Activated naive CD4-positive, alpha-beta T cell treated with anti-CD3 and anti-CD28 coated beads, Interleukin-2, amount 50 U/mL, for 24 hours (primary cell): ENCODE measurements at regions not wholly inside any gene's neighbourhood (a gene's known extent, or its start where the extent isn't known, plus 50 kb on each side); places are given as distances from the start of the nearest gene placed in this dataset.
A peak's percentile ranks its signal among the peaks of the same experiment; 100 is the strongest.

Source experiments
- H3K27ac Mint-ChIP-seq: one replicate; pipeline ENCODE4 v1.8.0; 2021; ENCODE audit warnings: mild to moderate bottlenecking, mixed read lengths
- H3K27me3 Mint-ChIP-seq: one replicate; pipeline ENCODE4 v1.8.0; 2021; ENCODE audit warnings: mixed read lengths
- H3K36me3 Mint-ChIP-seq: one replicate; pipeline ENCODE4 v1.8.0; 2021; ENCODE audit warnings: mixed read lengths
- H3K4me1 Mint-ChIP-seq: one replicate; pipeline ENCODE4 v1.8.0; 2021; ENCODE audit warnings: mixed read lengths
- H3K4me3 Mint-ChIP-seq: one replicate; pipeline ENCODE4 v1.8.0; 2021; ENCODE audit warnings: mild to moderate bottlenecking, mixed read lengths
- H3K9me3 Mint-ChIP-seq: one replicate; pipeline ENCODE4 v1.8.0; 2021; ENCODE audit warnings: mixed read lengths

DNA sequence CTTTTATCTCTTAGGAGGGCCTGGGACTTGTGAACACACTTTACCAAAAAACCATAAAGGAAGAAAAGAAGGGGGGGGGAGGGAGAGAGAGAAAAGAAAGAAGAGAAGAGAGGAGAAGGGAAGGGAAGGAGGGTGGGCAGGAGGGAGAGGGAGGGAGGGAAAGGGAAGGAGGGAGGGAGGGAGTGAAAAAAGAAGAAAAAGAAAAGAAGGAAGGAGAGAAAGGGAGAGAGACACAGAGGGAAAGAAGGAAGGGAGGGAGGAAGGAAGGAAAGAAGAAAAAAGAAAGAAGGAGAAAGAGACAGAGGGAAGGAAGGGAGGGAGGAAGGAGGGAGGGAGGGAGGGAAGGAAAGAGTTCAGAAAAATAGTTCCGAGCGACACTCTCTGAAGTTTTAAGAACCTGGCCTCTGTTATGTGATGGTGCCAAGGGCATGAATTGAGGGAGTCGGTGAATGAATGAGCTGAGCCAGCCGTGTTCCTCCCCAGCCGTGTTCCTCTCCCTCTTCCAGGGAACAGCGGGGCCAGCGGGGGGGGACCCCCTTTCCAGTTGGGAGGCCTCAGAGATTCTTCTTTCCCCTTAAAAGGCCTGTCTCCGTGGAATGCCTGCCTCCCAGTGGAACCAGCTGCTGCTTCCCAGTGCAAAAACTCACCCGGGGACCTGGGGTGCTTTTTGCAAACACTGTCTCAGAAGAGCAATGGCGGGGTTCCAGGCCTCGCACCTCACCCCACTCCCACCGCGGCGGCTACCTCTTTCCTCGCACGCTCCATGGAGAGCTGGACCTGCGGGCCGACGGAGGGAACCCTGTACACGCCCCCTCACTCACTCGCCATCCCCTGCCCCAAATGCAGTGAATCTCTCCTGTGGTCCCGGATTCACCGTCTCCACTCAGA lies 84.1 kb downstream of the FOXL3 start:
- H3K36me3 Mint-ChIP-seq: no peaks in the 10 kb centered on the region
- H3K27me3 Mint-ChIP-seq: no peaks in the 10 kb centered on the region
- H3K4me3 Mint-ChIP-seq: no peak overlapping the region

DNA sequence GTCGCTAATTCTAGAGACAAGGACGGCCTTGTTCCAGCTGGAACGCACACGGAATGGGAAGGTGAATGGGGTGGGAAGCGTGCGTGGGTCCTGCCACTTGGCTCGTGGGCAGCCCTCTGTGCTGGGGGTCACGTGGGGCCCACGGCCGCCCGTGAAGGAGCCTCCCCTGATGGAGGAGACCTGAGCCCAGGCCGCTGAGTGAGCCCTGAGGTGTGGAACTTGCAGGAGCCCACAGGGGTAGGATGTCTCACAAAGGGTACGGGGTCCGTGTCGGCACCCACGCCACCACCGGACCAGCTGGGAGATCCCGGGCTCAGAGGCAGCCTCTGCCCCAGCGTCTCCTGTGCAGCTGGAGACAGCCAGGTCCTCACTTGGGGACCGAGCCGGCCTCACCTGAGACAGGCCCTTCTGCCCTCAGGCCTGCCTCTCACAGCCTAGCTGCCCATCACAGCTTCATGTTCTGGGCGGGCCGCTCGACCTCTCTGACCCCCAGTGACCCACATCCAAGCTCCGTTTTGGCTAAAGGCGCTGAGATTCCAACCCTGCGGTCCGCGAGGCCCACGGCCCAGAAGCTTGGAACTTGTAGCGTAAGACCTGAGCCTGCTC lies 84.8 kb downstream of the FOXL3 start:
- Mint-ChIP-seq H3K9me3 (no peaks in the 10 kb centered on the region), H3K27me3 (no peaks in the 10 kb centered on the region), H3K4me3 (no peak overlapping the region), H3K27ac (no peak overlapping the region), H3K36me3 (no peaks in the 10 kb centered on the region), H3K4me1 (no peaks in the 10 kb centered on the region)

More for the DNA sequence above, 84.1 kb downstream of the FOXL3 start:
- no peaks in the 10 kb centered on the region for H3K9me3 Mint-ChIP-seq
- no peak overlapping the region for H3K27ac Mint-ChIP-seq
- H3K4me1 Mint-ChIP-seq: no peaks in the 10 kb centered on the region

GRCh38 chr7:375321-375831 lies 85.4 kb downstream of the FOXL3 start:
- H3K4me1 Mint-ChIP-seq: peaks cover 4% of the 10 kb centered on the region
- no peak overlapping the region for H3K27ac Mint-ChIP-seq
- no peak overlapping the region for H3K4me3 Mint-ChIP-seq
- no peaks in the 10 kb centered on the region for H3K36me3 Mint-ChIP-seq
- no peaks in the 10 kb centered on the region for H3K9me3 Mint-ChIP-seq
- no peaks in the 10 kb centered on the region for H3K27me3 Mint-ChIP-seq

DNA sequence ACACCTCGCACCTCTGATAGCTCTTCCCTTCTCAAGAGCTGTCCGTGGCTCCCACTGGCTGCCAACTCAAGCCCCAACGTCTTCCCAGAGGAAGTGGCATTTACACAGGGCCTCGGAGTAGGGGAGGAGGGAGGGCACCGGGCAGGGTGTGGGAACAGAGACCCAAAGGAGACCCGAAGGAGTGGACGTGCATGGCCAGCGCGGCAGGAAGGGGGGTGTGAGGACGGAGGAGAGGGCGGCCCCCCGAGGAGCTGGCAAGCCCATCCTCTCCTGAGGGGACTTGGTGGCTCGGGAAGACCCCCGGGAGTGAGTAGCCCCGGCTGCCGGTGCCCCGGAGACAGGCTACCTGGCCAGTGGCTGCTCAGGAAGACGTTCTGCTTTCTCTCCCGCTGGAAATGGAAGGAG lies 85.9 kb downstream of the FOXL3 start:
- H3K4me1 Mint-ChIP-seq: peaks cover 7% of the 10 kb centered on the region
- H3K9me3 Mint-ChIP-seq: no peaks in the 10 kb centered on the region
- H3K4me3 Mint-ChIP-seq: no peak overlapping the region
- H3K27me3 Mint-ChIP-seq: no peaks in the 10 kb centered on the region
- H3K27ac Mint-ChIP-seq: no peak overlapping the region
- H3K36me3 Mint-ChIP-seq: no peaks in the 10 kb centered on the region

DNA sequence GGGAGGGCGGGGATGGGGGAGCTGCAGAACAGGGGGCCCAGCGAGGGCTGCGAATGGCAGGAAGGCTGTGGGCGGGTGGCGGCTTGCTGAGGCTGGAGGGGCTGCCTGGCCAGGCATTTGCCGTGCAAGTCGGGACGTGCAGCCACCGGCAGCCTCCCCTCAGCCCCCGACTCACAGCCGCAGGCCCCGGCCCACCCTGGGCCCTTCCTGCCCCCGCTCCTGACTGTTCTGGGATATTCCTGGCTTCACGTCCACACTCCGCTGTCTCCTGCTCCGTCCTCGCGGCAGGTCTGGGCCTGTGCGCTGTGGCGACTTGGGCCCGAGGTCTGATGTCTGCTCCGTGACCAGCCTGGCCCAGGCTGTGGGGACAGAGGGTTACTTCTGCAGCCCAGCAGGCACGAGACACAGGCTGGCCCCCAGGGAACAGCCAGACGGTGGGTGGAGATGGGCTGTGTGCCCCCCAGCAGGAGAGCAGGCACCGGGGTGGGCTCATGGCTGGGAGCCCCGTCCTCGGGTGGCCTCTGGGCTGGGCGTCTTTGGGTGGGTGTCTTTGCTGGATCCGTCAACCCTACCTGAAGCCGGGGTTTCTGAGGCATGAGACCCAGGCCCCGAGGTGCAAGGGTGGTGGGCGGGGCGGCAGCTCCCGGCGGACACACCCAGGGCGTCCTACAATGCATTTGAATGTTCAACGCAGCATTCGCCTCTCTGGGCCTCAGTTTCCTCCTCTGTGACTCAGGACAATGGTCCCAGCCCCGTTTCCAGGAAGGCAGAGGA lies 86.5 kb downstream of the FOXL3 start:
- Mint-ChIP-seq H3K27me3 (no peaks in the 10 kb centered on the region), H3K36me3 (no peaks in the 10 kb centered on the region)

GRCh38 chr7:377080-378040 lies 87.4 kb downstream of the FOXL3 start:
- peaks cover 22% of the 10 kb centered on the region for H3K4me1 Mint-ChIP-seq
- H3K27me3 Mint-ChIP-seq: no peaks in the 10 kb centered on the region
- no peaks in the 10 kb centered on the region for H3K36me3 Mint-ChIP-seq
- no peaks in the 10 kb centered on the region for H3K9me3 Mint-ChIP-seq
- no peak overlapping the region for H3K27ac Mint-ChIP-seq
- no peak overlapping the region for H3K4me3 Mint-ChIP-seq

More for the DNA sequence above, 86.5 kb downstream of the FOXL3 start:
- no peaks in the 10 kb centered on the region for H3K9me3 Mint-ChIP-seq
- H3K4me1 Mint-ChIP-seq: peaks cover 13% of the 10 kb centered on the region
- H3K4me3 Mint-ChIP-seq: no peak overlapping the region
- H3K27ac Mint-ChIP-seq: no peak overlapping the region

DNA sequence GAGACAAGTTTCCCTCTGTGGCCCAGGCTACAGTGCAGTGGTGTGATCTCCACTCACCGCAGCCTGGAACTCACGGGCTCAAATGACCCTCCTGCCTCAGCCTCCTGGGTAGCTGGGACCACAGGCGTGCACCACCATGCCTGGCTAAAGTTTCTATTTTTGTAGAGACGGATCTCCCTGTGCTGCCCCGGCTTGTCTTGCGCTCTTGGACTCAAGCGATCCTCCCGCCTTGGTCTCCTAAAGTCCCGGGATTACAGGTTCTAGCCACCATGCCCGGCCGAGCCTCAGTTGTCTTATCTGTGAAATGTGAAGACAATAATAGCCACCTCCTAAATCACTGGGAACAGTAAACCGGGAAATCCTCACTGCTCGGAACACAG lies 88.1 kb downstream of the FOXL3 start:
- H3K4me3 Mint-ChIP-seq: no peak overlapping the region
- H3K27me3 Mint-ChIP-seq: no peaks in the 10 kb centered on the region
- H3K36me3 Mint-ChIP-seq: peaks cover 2% of the 10 kb centered on the region
- H3K4me1 Mint-ChIP-seq: peaks cover 27% of the 10 kb centered on the region
- H3K27ac Mint-ChIP-seq: no peak overlapping the region
- H3K9me3 Mint-ChIP-seq: no peaks in the 10 kb centered on the region

DNA sequence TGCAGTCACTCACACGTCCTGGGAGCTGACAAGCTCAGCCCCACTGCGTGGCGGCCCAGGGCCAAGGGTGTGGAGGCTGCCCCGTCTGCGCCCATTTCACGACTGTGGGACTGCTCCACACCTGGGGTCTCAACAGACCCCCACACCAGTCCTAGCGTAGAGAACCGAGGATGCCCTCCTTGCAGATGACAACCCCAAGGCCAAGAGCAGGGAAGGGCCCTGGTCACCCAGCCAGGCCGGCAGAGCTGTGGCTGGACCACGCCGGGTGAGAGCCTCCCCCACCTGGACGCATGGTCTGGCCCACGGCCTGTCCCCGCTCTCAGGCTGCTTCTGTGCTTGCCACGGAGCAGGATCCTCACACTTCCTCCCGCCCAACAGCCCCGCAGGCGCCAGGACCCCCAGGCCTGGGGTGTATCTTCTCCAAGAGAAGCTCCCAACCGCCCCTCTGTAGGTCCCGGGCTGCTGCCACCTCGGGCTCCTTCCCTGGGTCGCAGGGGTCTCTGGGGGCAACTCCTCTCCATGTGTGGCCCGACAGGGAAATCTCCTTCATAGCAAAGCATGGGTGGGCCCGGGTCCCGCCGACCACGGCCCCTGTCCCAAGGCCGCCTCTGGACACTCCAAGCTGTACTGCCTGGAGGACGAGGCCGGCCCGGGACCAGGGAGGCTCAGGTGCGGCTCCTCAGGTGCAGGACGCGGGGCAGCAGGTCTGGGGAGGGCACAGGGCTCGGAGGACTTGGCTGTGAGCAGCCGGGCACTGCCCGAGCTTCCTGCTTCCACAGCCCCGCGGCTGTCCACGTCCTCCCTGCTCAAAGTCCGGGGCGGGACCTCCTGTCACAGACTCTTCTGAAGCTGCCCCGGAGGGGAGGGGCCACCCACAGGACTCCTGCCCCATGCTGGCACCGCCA lies 88.8 kb downstream of the FOXL3 start:
- H3K9me3 Mint-ChIP-seq: peaks cover 6% of the 10 kb centered on the region
- no peak overlapping the region for H3K4me3 Mint-ChIP-seq
- no peak overlapping the region for H3K27ac Mint-ChIP-seq
- H3K27me3 Mint-ChIP-seq: no peaks in the 10 kb centered on the region
- H3K4me1 Mint-ChIP-seq: peaks cover 27% of the 10 kb centered on the region
- peaks cover 4% of the 10 kb centered on the region for H3K36me3 Mint-ChIP-seq

- H3K27ac Mint-ChIP-seq: no peak overlapping the region
- peaks cover 27% of the 10 kb centered on the region for H3K4me1 Mint-ChIP-seq
- H3K9me3 Mint-ChIP-seq: peaks cover 13% of the 10 kb centered on the region
- H3K36me3 Mint-ChIP-seq: peaks cover 8% of the 10 kb centered on the region
- no peaks in the 10 kb centered on the region for H3K27me3 Mint-ChIP-seq
- H3K4me3 Mint-ChIP-seq: peak overlapping the region; percentile 63
These were observed 89.6 kb downstream of the FOXL3 start for GRCh38 chr7:379456-380138.

DNA sequence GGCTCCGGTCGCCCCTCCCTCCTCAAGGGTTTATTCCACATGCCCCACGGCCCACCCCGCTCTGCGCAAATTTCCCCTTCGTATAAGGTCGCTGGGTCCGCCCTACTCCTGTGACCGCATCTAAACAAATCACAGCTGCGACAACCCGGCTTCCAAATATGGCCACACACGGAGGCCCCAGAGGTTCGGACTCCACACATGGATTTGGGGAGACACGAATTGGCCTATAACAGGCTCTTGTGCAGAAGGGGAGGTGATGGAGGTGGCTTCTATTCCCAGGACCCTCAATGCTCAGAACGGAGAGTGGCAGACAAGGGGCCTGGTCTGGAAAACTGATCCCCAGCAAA lies 90.1 kb downstream of the FOXL3 start:
- no peaks in the 10 kb centered on the region for H3K27me3 Mint-ChIP-seq
- H3K27ac Mint-ChIP-seq: peak overlapping the region; percentile 43
- peaks cover 27% of the 10 kb centered on the region for H3K4me1 Mint-ChIP-seq
- peak overlapping the region; percentile 63 for H3K4me3 Mint-ChIP-seq
- H3K9me3 Mint-ChIP-seq: peaks cover 13% of the 10 kb centered on the region
- peaks cover 8% of the 10 kb centered on the region for H3K36me3 Mint-ChIP-seq

DNA sequence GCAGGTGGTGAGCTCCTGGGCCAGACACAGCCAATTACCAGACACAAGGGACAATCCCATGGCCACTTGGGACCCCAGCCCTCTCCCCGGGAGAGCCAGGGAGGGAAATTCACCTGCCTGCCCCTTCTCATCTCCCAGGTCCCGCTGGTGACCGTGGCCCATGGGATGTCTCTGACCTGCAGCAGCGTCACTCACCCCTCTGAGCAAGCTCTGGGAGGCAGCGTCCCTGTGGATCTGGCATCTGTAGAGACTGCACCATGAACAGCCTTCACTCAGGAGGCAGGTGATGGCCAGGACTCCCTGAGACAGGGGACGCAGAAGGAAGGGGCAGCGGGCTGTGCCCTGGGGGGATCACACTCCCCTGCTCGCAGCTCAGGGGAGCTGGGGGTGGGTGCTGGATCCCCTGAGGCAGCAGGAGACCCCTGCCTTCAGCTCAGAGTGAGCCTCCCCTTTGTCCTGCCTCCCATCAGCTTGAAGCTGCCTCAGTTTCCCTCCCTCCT lies 90.8 kb downstream of the FOXL3 start:
- Mint-ChIP-seq H3K36me3 (peaks cover 8% of the 10 kb centered on the region), H3K27ac (peak overlapping the region; percentile 30), H3K4me3 (peak overlapping the region; percentile 57), H3K9me3 (peaks cover 13% of the 10 kb centered on the region), H3K4me1 (peaks cover 27% of the 10 kb centered on the region), H3K27me3 (no peaks in the 10 kb centered on the region)

GRCh38 chr7:381211-382042 lies 91.5 kb downstream of the FOXL3 start:
- Mint-ChIP-seq H3K9me3 (peaks cover 13% of the 10 kb centered on the region), H3K4me3 (peak overlapping the region; percentile 57), H3K27ac (peak overlapping the region; percentile 86), H3K4me1 (peaks cover 27% of the 10 kb centered on the region), H3K36me3 (peaks cover 8% of the 10 kb centered on the region), H3K27me3 (no peaks in the 10 kb centered on the region)

DNA sequence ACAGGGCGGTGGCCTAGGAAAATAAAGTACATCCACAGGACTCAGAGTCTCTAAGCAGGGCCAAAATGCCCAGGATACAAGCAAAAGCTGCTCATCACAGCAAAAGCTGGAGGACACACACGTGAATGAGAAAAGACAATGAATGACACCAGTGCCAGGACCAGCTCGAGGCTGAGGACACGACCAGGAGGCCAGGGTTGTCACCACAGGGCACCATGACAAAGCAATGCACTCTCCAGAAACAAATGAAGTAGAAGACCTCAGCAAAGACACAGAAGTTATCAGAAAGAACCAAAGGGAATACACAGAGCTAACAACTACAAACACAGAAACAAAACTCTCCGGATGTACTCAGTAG lies 92.1 kb downstream of the FOXL3 start:
- peaks cover 8% of the 10 kb centered on the region for H3K36me3 Mint-ChIP-seq
- H3K9me3 Mint-ChIP-seq: peaks cover 13% of the 10 kb centered on the region
- peak overlapping the region; percentile 57 for H3K4me3 Mint-ChIP-seq
- H3K4me1 Mint-ChIP-seq: peaks cover 27% of the 10 kb centered on the region
- peak overlapping the region; percentile 86 for H3K27ac Mint-ChIP-seq
- no peaks in the 10 kb centered on the region for H3K27me3 Mint-ChIP-seq
